GM21619 (cell line): ENCODE measurements at regions not wholly inside any gene's neighbourhood (a gene's known extent, or its start where the extent isn't known, plus 50 kb on each side); places are given as distances from the start of the nearest gene placed in this dataset.

Experiments
- ATAC-seq: cut with Tn5 transposase; IDR thresholded peaks from one replicate; pipeline ENCODE4 v1.9.1; 2021; ENCODE audit not compliant: unreplicated experiment

DNA sequence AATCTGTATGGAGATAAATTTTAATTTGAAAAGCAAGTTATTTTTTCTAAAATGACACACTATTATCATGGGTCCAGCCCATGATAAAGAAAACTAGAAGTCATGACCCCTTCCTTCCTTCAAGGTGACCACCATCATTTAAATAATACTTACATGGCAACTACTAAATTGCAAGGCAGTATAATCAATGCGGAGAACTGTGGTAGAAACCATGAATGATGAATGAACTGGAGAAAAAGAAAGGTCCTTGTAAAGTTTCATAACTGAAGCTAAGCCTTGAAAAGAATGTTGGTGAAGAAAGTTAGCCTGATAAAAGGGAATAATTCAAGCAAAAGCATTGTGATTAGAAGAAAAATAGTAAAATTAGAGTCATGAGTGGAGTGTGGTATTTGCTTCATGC, 222.9 kb upstream of the TBC1D5 start:
- no peak for ATAC-seq

DNA sequence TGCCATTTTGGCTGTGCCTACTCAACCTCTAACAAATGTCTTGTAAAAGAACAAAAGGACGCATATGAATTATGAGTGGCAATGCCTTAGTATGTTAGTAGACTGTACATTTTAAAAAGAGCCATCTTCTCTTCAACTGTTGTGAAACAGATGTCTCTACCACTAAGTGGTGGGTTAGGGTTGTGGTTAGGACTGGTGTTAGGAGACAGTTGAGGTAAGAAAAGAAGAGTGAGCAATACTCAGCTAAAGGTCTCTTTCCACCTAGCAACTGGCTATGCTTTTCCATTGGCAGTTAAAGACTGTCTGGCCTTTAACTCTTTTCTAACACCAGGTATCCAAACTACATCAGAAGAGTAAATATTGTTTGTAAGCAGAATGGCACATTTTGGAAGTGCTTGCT, 221.7 kb upstream of the TBC1D5 start:
- no peak for ATAC-seq

GRCh38 chr3:17955411-17955810, 213.0 kb upstream of the TBC1D5 start:
- ATAC-seq: no peak

DNA sequence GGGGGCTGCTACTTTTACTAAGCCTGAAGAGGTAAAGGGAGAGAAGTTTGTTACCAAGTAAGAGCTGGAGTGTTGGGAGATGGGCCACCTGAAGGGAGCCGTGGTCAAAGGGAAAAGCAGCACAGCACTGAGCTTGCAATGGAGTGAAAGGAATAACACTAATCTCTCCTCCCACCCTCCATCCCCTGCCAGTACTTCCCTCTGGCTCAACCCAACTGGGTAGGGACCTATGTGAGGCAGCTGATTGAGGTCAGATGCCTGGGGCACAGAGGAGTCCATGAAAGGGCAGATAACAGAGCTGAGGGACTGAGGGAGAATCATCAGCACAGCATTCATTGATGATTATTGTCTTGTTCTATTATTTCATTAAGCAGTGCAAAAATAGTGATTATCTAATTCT, 212.4 kb upstream of the TBC1D5 start:
- ATAC-seq: no peak

DNA sequence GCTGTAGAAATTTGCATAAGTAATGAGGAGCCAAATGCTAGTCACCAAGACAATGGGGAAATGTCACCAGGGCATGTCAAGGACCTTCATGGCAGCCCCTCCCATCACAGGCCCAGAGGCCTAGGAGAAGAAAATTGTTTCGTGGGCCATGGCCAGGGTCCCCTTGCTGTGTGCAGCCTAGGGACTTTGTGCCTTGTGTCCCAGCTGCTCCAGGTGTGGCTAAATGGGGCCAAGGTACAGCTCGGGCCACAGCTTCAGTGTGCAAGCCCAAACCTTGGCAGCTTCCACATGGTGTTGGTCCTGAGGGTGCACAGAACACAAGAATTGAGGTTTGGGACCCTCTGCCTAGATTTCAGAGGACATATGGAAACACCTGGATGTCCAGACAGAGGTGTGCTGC, 208.8 kb upstream of the TBC1D5 start:
- no peak for ATAC-seq

DNA sequence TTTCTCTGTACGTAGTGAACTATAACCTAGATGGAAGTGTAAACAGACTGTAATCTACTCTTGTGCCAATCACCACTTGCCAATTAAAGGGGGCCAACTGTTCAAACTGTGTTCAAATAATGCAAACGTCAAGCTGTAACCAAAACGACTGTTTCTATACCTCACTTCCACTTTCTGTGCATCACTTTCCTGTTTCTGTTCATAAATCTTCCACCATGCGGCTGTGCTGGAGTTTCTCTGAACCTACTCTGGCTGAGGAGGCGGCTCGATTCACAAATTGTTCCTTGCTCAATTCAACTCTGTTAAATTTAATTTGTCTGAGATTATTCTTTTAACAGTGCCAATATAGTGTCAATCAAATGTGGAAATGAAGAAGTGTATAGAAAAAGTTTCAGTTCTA, 206.7 kb upstream of the TBC1D5 start:
- no peak for ATAC-seq

DNA sequence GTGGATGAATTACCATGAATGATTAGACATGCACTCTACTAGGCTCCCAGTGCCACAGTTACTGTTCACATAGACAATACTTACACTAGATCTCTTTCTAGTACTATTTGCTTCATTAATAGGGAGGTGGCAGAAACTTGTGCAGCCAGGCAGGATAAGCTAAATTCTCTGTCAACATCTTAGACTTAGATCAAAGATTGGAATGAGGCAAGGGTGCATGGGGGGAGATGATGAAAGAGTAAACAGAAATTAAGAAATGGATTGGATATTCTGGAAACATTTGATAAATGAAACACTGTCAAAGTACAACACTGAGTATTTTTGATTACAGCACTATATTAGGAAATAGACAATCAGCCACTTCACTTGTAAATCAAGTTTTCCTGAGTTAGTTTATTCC, 205.4 kb upstream of the TBC1D5 start:
- no peak for ATAC-seq

- ATAC-seq: no peak
Measured at GRCh38 chr3:17946619-17947018, 204.2 kb upstream of the TBC1D5 start.

DNA sequence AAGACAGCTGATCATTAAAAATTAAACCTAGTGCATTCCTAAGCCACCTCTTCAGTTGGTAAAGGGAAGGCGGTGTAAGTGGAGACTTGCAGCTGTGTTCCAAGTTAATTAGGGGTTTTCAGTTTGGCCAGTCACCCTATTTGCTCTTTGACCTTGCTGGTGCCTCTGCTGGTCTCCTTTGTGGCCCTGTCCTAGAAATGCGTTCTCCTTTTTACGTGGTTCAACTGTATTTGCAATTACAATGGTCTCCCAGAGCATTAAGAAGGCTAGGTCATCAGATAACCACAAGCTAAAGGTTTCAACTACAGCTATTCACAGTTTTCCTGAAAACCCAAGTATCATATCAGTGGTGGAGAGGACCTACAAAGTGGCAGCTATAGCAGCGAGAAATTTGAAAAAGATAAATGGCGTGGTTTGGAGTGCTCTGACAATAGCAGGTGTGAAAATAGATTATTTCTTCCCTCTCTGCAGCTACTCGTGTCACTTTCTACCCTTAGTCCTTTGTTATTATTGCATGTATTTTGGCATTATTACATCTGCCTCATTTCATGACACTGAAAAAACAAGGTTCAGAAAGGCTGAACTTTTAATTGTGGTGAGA, 203.5 kb upstream of the TBC1D5 start:
- no peak for ATAC-seq

DNA sequence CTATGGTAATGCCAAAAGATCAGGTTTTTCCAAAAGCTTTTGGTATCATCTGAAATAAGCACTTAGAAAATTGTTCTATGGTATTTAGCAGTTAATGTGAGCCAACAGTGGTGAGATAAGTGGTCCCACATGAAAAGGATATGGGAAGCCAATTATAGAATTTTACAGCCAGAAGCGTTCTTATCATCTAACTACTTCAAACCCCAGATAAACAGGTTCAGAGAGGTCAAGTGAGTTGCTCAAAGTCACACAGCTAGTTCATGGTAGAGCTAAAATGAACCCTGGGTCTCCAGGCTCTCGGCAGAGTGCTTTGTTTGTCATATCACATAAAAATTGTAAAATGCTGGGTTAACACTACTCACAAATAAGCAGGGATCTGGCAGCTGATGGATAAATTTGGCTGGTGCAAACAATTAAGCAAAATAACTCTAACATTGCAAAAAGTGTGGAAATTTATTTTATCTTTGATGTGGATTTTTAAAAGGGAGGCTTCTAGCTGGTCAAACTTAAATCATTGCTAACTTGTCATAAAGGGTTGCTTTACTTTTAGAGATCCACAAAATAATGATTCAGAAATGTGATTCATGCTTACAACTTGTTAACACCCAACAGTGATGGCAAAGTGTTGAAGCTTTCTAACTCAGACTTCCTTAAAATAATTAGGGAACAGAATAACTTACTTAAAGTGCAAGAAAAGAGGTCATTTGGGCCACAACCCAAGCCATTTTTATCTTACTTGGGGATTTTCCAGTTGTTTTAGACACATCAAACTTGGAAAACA, 202.8 kb upstream of the TBC1D5 start:
- no peak for ATAC-seq

- no peak for ATAC-seq
Measured at GRCh38 chr3:17942856-17943255, 200.4 kb upstream of the TBC1D5 start.

- no peak for ATAC-seq
Measured at GRCh38 chr3:17941766-17942165, 199.3 kb upstream of the TBC1D5 start.

- ATAC-seq: no peak
Measured at GRCh38 chr3:17941152-17941551, 198.7 kb upstream of the TBC1D5 start.

DNA sequence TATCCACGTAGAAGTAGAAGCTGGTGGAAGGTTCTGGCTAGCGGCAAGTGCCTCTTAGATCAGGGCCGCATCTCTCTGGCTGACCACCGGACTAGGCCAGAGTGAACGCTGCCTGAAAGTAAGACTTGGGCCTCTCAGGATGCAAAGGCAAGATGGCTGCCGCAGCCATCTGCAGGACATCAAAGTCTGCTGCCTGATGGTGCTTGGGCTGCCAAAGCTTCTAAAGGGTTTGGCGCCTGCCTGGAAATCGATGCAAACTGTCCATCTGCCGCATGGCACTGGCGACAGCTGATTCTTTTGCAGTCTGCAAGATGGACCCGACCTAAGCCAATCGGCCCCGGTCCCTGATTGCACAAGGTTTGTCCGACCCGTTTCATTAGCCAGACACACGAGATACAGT, 196.7 kb upstream of the TBC1D5 start:
- no peak for ATAC-seq

DNA sequence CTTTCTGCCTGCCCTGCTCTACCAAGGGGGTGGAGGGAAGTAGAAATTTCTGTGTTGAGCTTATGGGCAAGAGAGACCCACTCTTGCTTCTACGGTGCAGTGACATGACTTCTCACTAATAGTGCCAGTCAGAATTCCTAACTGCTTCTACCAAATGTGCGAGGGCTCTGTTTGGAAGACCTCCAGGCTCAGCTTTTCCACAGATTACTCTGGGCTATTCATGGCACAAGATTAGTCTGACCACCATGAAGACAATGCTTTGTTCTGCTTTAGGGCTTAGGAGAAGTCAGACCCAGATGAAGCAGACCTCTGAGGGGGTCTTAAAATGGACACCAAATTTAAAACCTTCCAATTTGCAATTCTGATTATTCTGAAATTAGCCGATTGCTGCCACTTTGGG, 195.9 kb upstream of the TBC1D5 start:
- ATAC-seq: no peak

GRCh38 chr3:17936736-17937480, 194.5 kb upstream of the TBC1D5 start:
- ATAC-seq: no peak

DNA sequence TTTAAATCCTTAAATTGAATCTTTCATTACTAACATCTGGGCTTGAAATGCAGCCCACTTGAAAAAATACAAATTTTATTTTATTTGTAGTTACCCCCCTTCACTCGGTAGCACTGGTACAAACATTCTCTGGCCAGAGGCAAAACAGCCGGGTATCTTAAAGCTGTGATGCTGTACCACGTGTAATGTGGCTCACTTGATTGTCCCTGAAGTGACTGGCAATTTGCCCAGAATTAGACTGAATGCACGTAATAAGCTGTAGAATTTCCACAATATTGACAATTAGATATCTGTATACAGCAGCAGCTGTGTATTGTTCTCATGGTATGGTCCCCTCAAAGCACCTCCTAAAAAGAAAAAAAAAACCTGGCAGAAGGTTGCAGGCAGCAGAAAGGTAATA, 192.8 kb upstream of the TBC1D5 start:
- ATAC-seq: no peak

- ATAC-seq: no peak
Measured at GRCh38 chr3:17932136-17932771, 189.8 kb upstream of the TBC1D5 start.

DNA sequence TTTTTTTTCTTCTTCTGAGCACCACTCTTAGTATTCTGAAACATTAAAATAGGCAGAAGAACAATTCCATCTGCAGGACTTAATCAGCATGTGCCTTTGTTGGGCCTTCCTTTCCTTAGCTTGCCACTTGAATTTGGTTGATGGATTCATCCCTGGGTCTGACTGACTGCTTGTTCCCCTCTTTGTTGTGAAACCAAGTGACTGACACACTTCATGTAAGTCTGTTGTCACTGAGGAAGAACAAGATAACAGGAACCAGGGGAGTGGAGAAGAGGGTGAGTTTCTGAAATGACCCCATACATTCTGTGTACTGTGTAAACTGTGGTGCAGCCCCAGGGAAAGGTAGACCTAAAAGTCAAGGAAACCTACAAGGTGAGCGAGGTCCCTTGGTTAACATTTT, 188.7 kb upstream of the TBC1D5 start:
- ATAC-seq: no peak

DNA sequence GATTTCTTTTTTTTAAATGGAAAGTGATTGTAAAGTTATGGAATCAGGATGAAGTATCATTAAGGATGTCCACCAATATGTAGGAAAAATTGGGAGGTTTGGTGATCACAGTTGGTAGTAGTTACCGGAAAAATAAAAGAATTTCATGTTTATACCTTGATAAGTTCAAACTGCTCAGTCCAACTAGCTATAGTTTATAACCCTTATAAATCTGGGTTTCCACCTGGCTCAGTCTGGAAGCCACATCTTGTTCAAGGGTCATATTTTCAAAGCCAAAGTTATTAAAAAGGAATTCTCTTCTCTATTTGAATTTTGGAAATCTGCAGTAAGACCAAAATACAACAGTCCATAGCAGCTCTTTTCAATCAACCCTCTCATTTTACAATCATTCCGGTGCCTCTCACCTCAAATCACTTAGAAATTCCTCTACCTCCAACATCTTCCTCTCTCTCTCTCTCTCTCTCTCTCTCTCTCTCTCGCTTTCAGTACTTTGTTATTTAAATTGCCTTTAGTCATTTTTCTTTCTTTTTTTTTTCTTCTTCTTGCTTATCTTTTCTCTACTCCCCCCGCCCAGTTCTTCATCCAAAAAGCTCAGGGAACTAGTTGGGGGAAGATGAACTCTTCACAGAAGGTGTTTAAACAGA, 186.2 kb upstream of the TBC1D5 start:
- ATAC-seq: no peak

GRCh38 chr3:17927036-17927435, 184.6 kb upstream of the TBC1D5 start:
- no peak for ATAC-seq
